ENCODE measurements at regions not wholly inside any gene's neighbourhood (a gene's known extent, or its start where the extent isn't known, plus 50 kb on each side); places are given as distances from the start of the nearest gene placed in this dataset.

DNA sequence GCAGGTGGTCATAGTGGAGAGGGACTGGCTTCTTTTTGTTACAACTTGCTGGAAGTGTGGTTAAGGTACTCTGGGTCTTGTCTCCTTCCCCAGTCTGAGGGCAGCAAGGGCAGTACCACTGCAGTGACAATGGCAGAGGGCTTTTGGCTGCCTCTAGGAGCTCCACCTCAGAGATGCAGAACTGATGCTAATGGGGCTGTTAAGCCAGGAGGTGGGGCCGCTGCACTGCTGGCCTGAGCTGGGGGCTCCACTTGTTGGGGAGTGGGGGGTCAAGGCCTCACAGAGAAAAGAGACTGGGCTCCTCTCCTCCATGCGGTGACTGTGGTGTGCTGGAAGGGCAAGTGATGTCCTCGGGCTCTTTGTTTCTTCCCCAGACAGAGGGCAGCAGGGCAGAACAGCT lies 135.7 kb downstream of the DSEL start:
- DNase-seq (ENCODE audit: low read depth, low spot score): no peak

DNA sequence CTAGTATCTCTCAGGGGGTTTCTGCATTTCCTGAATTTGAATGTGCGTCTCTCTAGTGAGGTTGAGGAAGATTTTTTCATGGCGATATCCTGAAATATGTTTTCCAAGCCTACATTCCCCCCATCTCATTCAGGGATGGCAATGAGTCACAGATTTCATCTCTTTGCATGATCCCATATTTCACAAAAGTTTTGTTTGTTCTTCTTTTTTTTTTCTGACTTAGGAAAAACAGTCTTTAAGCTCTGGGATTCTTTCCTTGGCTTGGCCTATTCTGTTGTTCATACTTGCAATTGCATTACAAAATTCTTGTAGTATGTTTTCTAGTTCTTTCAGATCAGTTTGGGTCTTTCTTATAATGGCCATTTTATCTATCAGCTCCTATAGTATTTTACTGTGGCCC lies 136.5 kb downstream of the DSEL start:
- DNase-seq (ENCODE audit: low read depth, low spot score): no peak

DNA sequence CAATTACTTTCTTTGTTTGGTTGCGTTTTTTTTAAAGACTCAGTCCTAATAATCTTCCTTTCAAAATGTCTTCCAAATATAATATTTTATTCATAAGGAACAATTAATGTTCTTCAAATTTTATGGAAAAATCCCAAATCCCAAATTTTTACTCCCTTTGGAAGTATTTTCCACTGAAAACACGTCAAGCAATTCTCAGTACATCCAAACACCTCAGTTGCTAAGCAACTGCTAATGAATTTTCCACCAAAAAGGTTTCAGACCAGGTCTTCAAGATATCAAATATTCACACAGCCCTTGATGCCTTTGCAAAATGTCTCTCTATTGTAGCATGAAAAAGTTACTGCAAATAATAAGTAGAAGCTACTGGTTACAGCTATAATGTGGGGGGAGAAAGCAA lies 140.1 kb downstream of the DSEL start:
- no peak for DNase-seq (ENCODE audit: low read depth, low spot score)

- DNase-seq (ENCODE audit: low read depth, low spot score): no peak
Observed at GRCh38 chr18:67373636-67374035, 142.9 kb downstream of the DSEL start.

DNA sequence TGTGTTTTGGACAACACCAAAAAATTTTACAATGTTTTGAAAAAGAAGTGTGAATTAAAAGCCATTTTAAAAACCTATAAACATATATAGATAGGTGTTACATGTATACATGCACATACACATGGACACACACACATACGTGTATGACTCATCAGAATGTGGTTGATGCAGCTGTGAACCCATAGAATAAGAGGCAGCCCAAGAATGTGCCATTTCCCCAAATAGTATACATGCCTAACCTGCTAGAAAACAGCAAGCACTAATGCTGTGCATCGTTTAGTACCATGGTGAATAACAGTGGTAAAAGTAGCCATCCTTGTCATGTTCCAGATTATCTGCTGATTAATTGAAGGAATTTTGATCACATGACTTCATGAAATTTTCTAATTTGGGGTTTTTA lies 149.0 kb downstream of the DSEL start:
- DNase-seq (ENCODE audit: low read depth, low spot score): no peak

DNA sequence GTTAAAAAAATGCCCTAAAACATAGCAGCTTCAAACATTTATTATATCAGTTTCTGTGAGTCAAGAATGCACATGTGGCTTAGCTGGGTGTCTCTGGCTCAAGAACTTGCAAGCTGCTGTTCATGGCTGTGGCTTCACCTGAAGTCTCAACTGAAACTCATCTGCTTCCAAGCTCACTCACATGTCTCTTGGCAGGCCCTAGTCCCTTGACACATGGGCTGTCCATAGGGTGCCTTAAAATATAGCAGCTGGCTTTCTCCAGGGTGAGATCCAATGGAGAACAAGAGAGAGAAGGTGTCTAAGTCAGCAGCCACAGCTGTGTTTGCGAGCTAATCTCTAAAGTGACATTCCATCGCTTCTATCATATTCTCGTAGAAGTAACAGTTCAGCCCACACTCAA lies 152.8 kb downstream of the DSEL start:
- no peak for DNase-seq (ENCODE audit: low read depth, low spot score)

- no peak for DNase-seq (ENCODE audit: low read depth, low spot score)
Observed at GRCh38 chr18:67362906-67363305, 153.6 kb downstream of the DSEL start.

GRCh38 chr18:67359873-67360838 lies 156.4 kb downstream of the DSEL start:
- peak; percentile 81 for DNase-seq (ENCODE audit: low read depth, low spot score)

- DNase-seq (ENCODE audit: low read depth, low spot score): no peak
Observed at GRCh38 chr18:67358947-67359346, 157.6 kb downstream of the DSEL start.

DNA sequence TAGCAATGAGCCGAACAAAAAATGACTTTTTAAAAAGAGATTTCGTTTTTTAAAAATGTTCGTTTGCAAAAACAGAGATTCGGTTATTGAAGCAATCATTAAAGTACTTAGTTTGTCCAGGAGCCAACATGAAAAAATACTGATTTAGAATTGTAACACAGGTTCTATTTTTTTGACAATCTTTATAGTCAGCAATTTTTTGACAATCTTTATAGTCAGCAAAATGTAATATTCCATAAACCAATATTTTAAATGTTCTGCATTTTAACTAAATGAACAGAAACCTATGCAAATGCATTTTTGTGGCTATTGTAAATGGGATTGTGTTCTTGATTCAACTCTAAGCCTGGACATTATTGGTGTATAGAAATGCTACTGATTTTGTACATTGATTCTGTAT lies 161.8 kb downstream of the DSEL start:
- no peak for DNase-seq (ENCODE audit: low read depth, low spot score)

GRCh38 chr18:67354091-67354490 lies 162.4 kb downstream of the DSEL start:
- DNase-seq (ENCODE audit: low read depth, low spot score): no peak

DNA sequence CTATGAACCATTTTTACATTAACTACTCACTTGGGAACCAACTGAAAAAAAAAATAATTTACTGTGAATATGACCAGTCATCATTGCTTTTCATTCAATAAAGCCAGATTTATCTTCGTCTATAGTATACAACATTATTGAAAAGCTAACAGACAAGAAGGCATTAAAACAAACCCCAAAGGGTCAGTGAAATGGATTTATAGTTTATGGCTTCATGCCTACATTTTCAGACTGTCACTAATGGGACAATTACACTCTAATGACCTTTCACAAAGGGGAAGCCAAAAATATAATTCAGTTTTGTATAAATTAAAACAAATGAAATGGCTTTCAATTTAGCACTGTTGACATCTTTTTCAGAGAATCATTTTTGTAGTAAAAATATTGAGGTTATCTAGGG lies 169.1 kb downstream of the DSEL start:
- no peak for DNase-seq (ENCODE audit: low read depth, low spot score)

DNA sequence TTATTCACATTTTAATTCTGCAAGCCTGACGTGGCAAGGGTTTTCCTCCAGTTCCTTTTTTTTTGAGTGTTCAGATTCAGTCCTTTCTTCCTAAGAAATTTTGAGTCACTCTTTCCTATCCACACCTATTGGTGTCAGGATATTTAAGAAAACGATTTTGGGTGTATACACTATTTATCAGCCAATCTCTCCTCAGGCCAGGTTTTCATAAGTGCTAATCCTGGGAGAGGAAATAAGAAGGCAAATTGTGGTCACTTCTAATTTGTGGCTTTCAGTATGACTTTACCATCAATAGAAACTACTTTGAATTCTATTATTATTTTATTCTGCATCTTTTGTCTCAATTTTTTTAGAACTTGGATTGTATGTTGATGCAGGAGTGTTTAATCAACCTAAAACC lies 174.4 kb downstream of the DSEL start:
- no peak for DNase-seq (ENCODE audit: low read depth, low spot score)

GRCh38 chr18:67337696-67338095 lies 178.8 kb downstream of the DSEL start:
- no peak for DNase-seq (ENCODE audit: low read depth, low spot score)

DNA sequence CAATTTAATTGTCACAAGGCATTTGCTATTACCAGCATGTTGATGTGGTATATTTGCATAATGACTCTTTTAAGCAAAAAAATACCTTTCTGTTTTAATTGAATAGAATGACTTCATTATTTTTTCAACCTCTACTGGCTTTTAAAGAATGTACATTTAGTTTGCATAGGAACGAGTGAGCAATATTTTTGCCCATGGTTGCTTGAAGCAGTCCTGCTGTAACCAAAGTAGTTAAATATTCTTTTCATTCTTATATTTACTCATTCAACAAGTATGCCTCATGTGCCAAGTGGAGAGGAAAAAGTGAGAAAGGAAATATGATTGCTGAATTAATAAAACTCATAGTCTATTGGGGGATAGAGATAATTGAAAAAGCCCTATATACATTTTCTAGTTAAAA lies 184.7 kb downstream of the DSEL start:
- DNase-seq (ENCODE audit: low read depth, low spot score): no peak

DNA sequence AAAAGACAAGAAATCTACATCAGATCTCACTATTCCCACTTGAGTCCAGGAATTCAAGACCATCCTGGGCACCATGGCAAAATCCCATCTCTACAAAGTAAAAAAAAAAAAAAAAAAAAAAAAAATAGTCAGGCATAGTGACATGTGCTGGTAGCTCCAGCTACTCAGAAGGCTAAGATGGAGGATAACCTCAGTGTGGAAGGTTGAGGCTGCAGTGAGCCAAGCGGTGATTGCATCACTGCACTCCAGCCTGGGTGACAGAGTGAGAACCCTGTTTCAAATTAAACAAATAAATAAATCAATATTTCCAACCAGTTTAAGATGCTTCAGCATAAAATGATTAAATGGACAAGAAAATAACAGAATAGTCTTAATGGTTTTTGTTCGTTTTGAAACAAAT lies 197.4 kb downstream of the DSEL start:
- DNase-seq (ENCODE audit: low read depth, low spot score): no peak

DNA sequence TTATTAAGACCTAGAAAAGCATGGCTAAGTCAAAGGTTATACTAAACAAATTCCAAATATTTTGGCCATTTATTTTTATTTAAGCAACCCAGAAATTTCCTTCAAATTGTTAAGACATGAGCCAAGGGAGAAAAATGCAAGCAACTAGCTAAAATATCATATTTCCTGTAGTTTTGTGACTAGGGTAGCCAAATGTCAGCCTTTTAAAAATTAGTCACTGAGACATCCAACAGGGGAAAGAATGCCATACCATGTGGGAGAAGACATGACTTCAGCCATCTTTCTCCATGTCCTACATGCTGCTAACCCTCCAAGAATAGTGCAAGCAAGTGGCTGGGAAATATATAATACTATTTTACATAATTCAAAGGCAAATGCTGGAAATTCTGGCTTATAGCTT lies 197.9 kb downstream of the DSEL start:
- no peak for DNase-seq (ENCODE audit: low read depth, low spot score)

GRCh38 chr18:67310826-67311225 lies 205.7 kb downstream of the DSEL start:
- no peak for DNase-seq (ENCODE audit: low read depth, low spot score)

GRCh38 chr18:67308819-67309218 lies 207.7 kb downstream of the DSEL start:
- DNase-seq (ENCODE audit: low read depth, low spot score): no peak

GRCh38 chr18:67305466-67305865 lies 211.1 kb downstream of the DSEL start:
- no peak for DNase-seq (ENCODE audit: low read depth, low spot score)

DNA sequence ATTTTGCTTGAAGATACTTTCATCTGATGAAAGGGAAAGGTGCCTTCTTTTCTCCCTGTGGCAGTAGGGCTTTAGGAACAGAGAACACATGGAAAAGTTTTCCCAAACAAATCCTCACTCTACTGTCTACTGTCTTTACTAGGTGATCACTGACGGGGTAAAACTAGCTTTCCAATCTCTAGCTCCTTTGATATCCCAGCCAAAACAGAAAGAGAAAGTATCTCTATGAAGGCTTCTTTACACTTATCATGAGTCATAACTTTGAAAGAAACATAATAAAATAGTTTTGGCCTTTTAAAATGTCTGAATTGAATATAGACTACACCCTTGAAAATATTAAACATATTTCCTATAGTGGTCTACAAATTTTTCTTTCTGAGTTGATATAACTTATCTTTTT lies 214.5 kb downstream of the DSEL start:
- no peak for DNase-seq (ENCODE audit: low read depth, low spot score)

DNA sequence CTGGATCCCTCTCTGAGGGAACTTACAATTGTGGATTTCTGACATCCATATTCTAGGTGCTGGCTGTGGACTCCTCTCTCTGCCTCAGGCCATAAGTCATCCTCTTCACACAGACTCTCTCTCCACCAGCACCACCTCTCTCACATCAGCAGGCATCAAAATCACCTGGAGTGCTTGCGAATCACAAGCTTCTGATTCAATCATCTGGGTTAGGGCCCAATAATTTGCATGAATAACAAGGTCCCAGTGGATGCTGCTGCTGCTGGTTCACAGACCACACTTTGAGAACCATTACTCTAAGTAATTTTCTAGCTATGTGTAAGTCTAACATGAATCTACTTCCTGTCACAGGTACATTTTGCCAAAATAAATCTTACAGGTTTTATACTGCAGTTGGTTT lies 214.9 kb downstream of the DSEL start:
- no peak for DNase-seq (ENCODE audit: low read depth, low spot score)

DNA sequence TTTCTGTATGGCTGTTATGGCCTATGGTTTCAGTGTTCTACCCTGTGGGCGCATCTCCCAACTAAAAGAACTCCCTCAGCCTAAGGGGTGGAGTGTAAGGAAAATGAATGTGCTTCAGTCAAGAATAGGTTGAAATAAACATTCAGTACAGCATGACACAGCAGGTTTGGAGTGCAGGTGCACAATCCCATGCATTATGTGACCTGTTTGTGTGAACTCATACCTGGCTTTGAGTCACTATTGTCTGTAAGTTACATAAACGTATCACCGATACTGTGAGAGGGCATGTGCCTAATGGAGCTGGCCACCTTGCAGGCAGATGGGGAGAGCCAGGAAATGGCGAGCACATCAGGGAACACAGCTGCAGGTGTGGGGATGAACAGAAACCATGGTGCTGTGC lies 216.0 kb downstream of the DSEL start:
- DNase-seq (ENCODE audit: low read depth, low spot score): no peak

DNA sequence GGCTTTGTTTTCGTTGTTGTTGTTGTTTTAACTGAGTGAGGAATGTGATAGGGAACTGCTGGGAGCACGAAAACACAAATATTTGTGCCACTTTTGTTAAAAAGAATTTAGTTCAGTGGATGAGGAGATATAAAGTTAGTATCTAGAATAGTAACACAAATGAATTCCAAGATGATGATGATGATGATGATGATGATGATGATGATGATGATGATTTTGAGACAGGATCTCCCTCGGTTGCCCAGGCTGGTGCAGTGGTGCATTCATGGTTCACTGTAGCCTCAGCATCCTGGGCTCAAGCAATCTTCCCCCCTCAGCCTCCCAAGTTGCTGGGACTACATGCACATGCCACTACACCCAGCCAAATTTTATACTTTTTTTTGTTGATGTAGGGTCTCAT lies 223.7 kb downstream of the DSEL start:
- no peak for DNase-seq (ENCODE audit: low read depth, low spot score)

Measured in brain pericyte (primary cell).